ENCODE measurements at regions not wholly inside any gene's neighbourhood (a gene's known extent, or its start where the extent isn't known, plus 50 kb on each side); places are given as distances from the start of the nearest gene placed in this dataset.

- no peak for DNase-seq (ENCODE audit: low spot score)
Observed at GRCh38 chr1:59110271-59110670, 186.6 kb upstream of the FGGY start.

DNA sequence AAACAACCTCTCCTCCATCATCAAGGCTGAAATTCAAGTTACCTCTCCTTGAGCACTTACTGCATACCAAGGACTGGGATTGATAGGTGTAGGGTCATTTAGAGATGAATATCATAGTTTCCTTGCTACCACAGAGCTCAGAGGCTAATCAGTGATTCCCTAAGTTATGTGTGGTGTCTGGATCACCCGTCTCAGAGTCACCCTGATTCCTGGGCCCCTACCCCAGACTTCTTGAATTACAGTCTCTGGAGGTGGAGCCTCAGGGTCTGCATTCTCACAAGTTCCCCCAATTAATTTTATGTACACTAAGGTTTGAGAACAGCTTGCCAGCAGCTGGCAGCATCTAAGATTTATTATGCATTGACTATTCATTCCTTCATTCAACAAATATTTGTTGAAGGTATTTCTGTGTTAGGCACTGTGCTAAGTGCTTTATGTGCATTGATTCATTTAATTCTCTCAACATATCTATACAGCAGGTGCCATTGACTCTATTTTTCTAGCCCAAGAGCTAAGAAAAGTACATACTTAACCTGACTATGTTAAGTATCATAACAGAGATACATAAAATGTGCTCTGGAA is 182.9 kb upstream of the FGGY start:
- no peak for DNase-seq (ENCODE audit: low spot score)

DNA sequence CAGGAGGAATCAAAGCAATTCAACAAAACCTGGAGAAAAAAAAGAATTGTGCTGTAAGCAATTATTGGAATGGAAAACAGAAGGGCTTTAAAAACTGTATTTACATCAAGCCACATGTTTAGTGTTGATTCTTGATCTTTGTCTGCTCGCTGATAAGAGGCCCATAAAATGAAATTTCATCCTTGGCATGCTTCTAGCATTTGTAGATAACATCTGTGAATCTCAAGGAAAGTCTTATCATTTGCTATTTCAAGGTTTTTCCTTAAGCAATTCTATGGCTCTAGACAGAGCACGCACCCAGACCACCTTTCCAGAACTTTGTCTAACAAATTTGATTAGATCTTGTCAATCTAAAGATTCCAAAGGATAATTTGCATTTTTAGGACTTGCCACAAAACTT is 181.0 kb upstream of the FGGY start:
- no peak for DNase-seq (ENCODE audit: low spot score)

DNA sequence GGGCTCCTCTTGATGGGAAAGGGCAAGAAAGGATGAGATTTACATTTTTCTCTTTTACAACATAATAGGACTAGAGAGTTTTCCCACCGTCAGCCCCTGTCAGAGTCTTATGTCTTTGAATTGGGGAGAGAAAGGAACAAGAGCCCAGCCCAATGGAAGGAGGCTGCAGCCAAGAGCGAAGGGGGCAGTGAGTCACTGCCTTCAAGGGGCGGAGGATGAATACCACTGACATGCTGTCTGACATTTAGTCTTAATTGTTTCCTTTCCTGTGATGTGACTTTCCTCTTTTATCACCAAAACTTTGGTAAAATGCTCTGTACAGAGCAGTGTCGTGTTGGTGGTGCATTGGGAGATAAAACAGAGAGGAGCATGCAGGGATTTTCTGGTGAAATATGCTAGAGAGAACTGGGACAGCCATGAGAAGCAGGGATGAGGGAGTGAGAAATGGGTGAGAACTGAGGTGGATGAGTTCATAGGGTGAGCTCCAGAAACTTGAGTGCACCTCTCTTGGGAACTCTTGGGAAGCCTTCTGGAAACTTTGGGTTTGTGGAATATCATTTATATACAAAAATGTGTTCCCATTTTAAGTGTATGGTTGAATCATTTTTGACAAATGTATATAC is 179.9 kb upstream of the FGGY start:
- DNase-seq (ENCODE audit: low spot score), result no peak

DNA sequence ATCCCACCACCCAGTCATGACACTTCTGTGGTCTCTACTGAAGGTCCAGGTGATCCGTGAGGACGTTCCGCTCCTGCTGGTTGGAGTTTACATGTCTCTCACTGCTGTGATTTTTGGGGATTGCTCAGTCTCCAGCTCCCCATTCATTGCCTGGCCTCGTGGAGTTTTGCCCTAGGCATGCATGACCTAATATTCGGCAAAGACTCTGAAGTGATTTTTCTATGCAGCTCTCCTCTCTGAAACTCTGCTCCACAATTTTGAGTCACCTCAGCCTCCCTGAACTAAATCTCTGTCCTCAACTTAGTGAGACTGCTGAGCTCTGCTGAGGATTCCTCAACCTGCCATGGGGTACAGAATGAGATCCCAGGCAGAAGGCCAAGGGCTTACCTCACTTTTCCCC is 174.4 kb upstream of the FGGY start:
- no peak for DNase-seq (ENCODE audit: low spot score)

DNA sequence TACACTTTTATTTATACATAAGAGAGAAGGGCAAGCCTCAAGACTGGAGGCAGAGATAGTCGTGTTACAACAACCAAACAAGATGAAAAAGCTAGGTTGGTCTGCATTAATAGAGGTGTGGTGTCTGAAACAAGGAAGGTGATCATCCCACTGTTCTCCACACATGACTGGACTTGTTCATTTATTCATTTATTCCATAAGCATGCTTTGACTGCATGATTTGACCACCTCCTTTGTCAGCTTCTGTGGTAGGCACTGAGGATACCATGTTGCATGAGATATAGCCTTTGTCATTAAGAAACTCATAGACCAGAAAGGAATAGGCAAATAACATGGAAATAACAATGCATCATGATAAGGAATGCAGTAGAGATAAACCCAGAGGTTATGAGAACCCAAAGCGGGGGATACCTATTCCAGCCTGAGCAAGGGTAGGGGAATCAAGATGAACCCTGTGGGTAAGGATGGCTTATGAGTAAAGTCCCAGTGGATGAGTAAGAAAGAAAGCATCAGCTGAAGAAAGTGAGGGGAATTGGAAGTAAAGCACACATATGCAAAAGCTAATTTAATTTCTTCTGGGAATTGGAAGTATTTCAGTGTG is 173.7 kb upstream of the FGGY start:
- no peak for DNase-seq (ENCODE audit: low spot score)

DNA sequence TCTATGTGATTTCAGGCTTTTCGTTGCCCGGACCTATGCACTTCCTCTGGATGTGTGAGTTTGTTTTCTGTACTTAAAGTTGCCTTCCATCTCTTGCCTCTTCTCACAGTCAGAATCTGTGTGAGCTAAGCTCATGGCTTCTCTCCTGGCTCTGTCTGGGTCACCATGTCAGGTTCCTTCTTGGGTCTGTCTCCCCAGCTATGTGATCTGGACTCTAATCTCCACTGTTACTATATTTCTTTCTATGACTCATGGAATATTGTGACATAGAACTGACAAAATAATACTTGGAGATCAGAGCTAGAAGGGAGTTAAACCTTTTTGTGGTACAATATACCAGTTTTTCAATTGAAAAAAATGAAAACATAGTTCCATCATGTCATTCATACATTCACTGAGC is 172.7 kb upstream of the FGGY start:
- no peak for DNase-seq (ENCODE audit: low spot score)

DNA sequence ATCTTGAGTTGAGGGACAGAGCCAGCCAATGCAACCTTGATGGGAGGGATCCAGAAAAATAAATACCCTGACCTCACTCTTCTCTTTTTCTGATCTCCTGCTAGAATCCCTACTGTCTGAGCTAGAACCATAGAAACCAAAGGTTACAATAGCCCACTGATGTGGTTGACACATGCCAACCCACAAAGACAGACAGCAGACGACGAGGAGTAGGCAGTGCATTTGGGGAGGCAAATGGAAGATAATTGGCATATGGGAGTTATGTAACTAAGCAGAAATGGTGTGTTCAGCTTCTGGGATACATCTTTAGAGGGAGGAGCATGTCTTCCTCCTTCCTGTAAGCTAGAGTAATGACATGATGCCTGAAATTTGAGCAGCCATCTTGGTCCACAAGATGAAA is 171.7 kb upstream of the FGGY start:
- no peak for DNase-seq (ENCODE audit: low spot score)

- no peak for DNase-seq (ENCODE audit: low spot score)
Observed at GRCh38 chr1:59125676-59126320, 171.1 kb upstream of the FGGY start.

- no peak for DNase-seq (ENCODE audit: low spot score)
Observed at GRCh38 chr1:59126366-59126765, 170.5 kb upstream of the FGGY start.

GRCh38 chr1:59128239-59128736 is 168.6 kb upstream of the FGGY start:
- no peak for DNase-seq (ENCODE audit: low spot score)

- DNase-seq (ENCODE audit: low spot score), result no peak
Observed at GRCh38 chr1:59128784-59129227, 168.1 kb upstream of the FGGY start.

GRCh38 chr1:59132295-59132694 is 164.6 kb upstream of the FGGY start:
- DNase-seq (ENCODE audit: low spot score), result no peak

DNA sequence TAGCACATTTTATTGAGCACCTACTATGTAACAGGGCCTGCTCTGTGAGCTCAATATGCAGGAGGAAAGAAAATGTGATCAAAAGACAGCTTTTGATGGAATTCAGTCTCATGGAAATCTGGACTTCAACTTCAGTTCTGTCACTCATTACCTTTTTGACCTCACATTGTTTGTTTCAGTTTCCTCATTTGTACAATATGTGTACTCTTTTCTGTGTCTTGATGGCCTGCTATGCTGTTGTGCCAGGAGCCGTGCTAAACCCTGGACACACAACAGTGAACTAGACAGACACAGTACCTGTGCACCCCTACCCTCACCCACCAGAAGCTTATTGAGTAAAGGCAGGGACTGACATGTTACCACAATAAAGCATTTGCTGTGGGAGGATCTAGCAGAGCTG is 162.9 kb upstream of the FGGY start:
- no peak for DNase-seq (ENCODE audit: low spot score)

DNA sequence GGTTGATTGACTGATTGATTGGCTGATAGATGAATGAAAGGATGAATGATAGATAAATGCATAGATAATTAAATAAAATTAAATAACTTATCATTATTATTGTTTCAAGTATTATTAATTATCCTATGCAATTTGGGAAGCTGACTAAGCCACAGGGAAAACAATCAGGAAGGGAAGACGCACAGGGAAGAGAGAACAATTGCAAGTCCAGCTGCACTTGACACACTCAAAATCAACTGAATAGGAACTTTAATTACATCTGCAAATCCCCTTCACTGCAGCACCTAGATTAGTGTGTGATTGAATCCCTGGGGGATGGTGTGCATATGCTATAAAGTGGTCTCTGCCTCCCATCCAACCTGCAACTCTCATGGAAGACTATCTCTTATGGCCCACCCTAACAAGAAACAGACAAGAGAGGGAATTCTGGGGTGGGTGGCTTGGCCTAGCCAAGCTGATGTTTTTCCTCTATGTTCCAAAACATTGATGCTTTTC is 161.1 kb upstream of the FGGY start:
- no peak for DNase-seq (ENCODE audit: low spot score)

DNA sequence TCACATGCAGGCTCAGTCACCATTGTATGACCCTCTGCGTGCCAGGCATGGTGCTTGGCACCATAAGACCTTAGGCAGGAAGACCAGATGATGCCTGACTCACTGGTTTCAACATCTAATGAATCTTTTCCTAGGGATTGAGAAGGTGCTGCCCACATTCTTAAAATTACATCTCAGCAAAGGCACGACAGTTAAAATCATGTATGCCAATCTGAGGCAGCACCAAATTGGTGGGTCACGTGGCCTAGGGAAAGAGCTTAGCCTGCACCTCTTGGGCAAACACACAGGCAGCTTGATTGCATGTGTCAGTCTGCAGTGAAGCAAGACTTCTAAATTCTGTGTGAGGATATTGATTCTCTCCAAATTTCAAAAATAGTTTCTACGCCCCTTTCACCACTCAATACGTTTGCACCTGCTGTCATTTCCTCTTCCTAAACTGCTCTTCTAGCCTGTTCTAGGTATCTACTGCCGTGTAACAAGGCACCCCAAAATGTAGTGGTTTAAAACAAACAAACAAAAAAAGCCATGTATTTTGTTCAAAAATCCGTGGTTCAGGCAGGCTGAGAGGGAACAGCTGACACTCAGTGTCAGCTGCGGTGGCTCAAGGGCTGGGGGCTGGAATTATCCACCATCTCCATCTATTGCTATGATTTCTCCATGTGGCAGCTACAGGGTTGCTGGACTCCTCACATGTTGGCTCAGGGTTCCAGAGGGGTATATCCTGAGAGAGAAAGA is 160.2 kb upstream of the FGGY start:
- no peak for DNase-seq (ENCODE audit: low spot score)

GRCh38 chr1:59137276-59137615 is 159.6 kb upstream of the FGGY start:
- no peak for DNase-seq (ENCODE audit: low spot score)

DNA sequence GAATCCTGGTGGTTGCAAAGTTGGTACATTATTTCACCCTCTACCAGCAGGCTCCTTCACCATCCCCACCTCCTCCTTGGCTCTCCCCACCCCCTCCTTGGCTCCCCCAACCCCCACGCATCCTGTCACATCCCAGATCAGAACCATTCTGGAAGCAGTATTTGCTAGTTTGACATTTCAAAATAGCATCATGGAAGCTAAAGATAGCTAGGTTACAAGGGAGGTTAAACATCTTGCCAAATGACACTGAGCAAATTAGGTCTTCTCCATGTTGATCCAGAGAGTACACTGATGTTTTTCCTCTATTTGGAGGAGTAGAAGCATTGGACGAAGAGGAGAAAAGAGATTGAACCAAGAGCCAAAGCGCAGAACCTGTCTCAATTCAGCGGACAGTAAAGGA is 158.9 kb upstream of the FGGY start:
- DNase-seq (ENCODE audit: low spot score), result no peak

DNA sequence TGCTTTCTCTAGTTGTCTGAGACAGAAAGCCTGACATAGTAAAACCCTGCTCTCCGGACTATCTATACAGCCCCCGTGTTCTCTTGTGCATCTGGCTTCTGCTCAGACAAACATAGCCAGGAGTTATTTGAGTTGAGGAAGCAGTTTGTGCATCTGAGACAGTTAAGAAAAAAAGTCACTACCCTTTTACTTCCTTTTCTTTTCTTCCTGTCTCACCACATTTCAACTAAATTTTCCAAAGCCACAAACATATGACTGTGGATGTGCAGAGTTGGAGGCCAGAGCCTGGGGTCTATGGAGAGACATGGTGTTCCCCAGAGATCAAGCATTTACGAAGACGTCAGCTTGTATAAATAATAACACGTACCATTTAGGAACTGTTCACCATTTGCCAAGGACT is 158.5 kb upstream of the FGGY start:
- no peak for DNase-seq (ENCODE audit: low spot score)

GRCh38 chr1:59139396-59139795 is 157.5 kb upstream of the FGGY start:
- DNase-seq (ENCODE audit: low spot score), result no peak

- DNase-seq (ENCODE audit: low spot score), result no peak
Observed at GRCh38 chr1:59141267-59141863, 155.5 kb upstream of the FGGY start.

All from mesenteric fat pad (tissue), 1 donor.